HepG2 (cell line): ENCODE measurements at regions not wholly inside any gene's neighbourhood (a gene's known extent, or its start where the extent isn't known, plus 50 kb on each side); places are given as distances from the start of the nearest gene placed in this dataset.
A peak's percentile ranks its signal among the peaks of the same experiment; 100 is the strongest.

Experiments used
- ATAC-seq: fragments of 200-7000 bp; cut with Tn5 transposase; 3 replicates; pipeline ENCODE4 v1.9.1; 2020; ENCODE audit warnings: mild to moderate bottlenecking, moderate library complexity
- BruUV-seq: library from RNA; stranded (reverse); fragments of 400-500 nt; replicated peaks from 2 replicates; lab custom pipeline; 2021; lab: Mats Ljungman, UMichigan
- CTCF ChIA-PET: fragments of 300-600 bp; formaldehyde crosslinking; extraction: SDS; loops from one replicate; lab custom pipeline; 2021; ENCODE audit warnings: low total read pairs, inconsistent platforms, low intra/inter-chr PET ratio; lab: Yijun Ruan, JAX
- POLR2A ChIA-PET: fragments of 350-600 bp; sonication (Branson Sonifier 250); formaldehyde crosslinking; loops from one replicate; lab custom pipeline; 2020; ENCODE audit warnings: antibody characterized with exemption, inconsistent platforms; lab: Yijun Ruan, JAX
- DNase-seq: peaks from one replicate; pipeline ENCODE4 v3.0.0-alpha.2; 2015; ENCODE audit warnings: low spot score
- FAIRE-seq: peaks from 3 replicates; lab custom pipeline; 2011; peaks lifted over from hg19 to GRCh38; lab: Jason Lieb, UNC
- H2AFZ ChIP-seq: one replicate; pipeline ENCODE4 v1.6.1; 2011; ENCODE audit warnings: low read length, inconsistent platforms
- H3K27ac ChIP-seq: fragments of 300-600 bp; 3 replicates; pipeline ENCODE4 v1.8.0; 2011; ENCODE audit warnings: mixed run types, mild to moderate bottlenecking, mixed read lengths, low read length, inconsistent platforms; ENCODE audit not compliant: insufficient read depth; ENCODE audit errors: extremely low read length
- H3K27me3 ChIP-seq, 2 experiments: fragments of 200-600 bp in 1 of 2; 2 replicates in 1 of 2; 3 replicates in 1 of 2; pipeline versions ENCODE4 v1.6.0 to v1.8.0; 2011; ENCODE audit warnings: low read length in 2 of 2, mild to moderate bottlenecking in 2 of 2, moderate library complexity in 2 of 2, inconsistent platforms in 1 of 2; ENCODE audit not compliant: insufficient read depth in 2 of 2, control insufficient read depth in 1 of 2
- H3K36me3 ChIP-seq, 2 experiments: fragments of 200-600 bp in 1 of 2; replicated peaks in 1 of 2; 2 replicates in 1 of 2; 3 replicates in 1 of 2; pipeline versions ENCODE4 v1.5.1 to v1.8.0; 2011; ENCODE audit warnings: low read length in 2 of 2, inconsistent platforms in 1 of 2; ENCODE audit not compliant: insufficient read depth in 2 of 2, control insufficient read depth in 1 of 2
- H3K4me1 ChIP-seq: 2 replicates; pipeline ENCODE4 v1.5.1; 2012; ENCODE audit warnings: low read length, inconsistent platforms; ENCODE audit not compliant: insufficient read depth
- H3K4me2 ChIP-seq: 2 replicates; pipeline ENCODE4 v1.6.0; 2011; ENCODE audit warnings: low read depth, low read length, inconsistent platforms
- H3K4me3 ChIP-seq, 3 experiments: fragments of 200-600 bp in 1 of 3; sonication (generic), shearing (Covaris generic) in 1 of 3; replicated peaks in 1 of 3; 2 replicates each; pipeline ENCODE4 v1.5.1; 2011 to 2016; ENCODE audit warnings: low read length in 3 of 3, inconsistent platforms in 2 of 3, low read depth in 2 of 3, mild to moderate bottlenecking in 2 of 3, control low read depth in 1 of 3, mixed read lengths in 1 of 3; ENCODE audit not compliant: insufficient read depth in 1 of 3
- H3K79me2 ChIP-seq: one replicate; pipeline ENCODE4 v1.6.1; 2011; ENCODE audit warnings: low read length, inconsistent platforms; ENCODE audit not compliant: insufficient read depth
- H3K9ac ChIP-seq: 2 replicates; pipeline ENCODE4 v1.6.0; 2011; ENCODE audit warnings: mild to moderate bottlenecking, low read depth, low read length, inconsistent platforms; ENCODE audit not compliant: insufficient read depth
- H3K9me3 ChIP-seq: 2 replicates; pipeline ENCODE4 v1.5.1; 2012; ENCODE audit warnings: mild to moderate bottlenecking, low read length
- H4K20me1 ChIP-seq: 2 replicates; pipeline ENCODE4 v1.6.0; 2011; ENCODE audit warnings: inconsistent platforms, mild to moderate bottlenecking, low read length, moderate library complexity; ENCODE audit not compliant: insufficient read depth
- CEBPG ChIP-seq: IDR thresholded peaks from 2 replicates; pipeline ENCODE4 v1.6.1; 2016
- DMAP1 ChIP-seq: IDR thresholded peaks from 2 replicates; pipeline ENCODE4 v1.6.1; 2016
- FLYWCH1 ChIP-seq: sonication (generic); formaldehyde crosslinking; IDR thresholded peaks from 2 replicates; pipeline ENCODE4 v1.8.1; 2023; ENCODE audit warnings: mild to moderate bottlenecking, missing genetic modification reagents
- GRHL1 ChIP-seq: sonication (generic); formaldehyde crosslinking; conservative IDR thresholded peaks from 2 replicates; pipeline ENCODE4 v1.8.0; 2022; ENCODE audit warnings: missing genetic modification reagents
- MAF1 ChIP-seq: sonication (generic); formaldehyde crosslinking; IDR thresholded peaks from 2 replicates; pipeline ENCODE4 v1.5.0; 2020; ENCODE audit warnings: missing genetic modification reagents, borderline replicate concordance
- MXD3 ChIP-seq: IDR thresholded peaks from 2 replicates; pipeline ENCODE4 v1.6.1; 2016; ENCODE audit warnings: mild to moderate bottlenecking, missing biosample characterization, missing genetic modification reagents
- PHF20 ChIP-seq: sonication (generic); formaldehyde crosslinking; IDR thresholded peaks from 2 replicates; pipeline ENCODE4 v1.5.0; 2020; ENCODE audit warnings: mild to moderate bottlenecking, missing genetic modification reagents
- ZNF260 ChIP-seq: sonication (generic); formaldehyde crosslinking; IDR thresholded peaks from 2 replicates; pipeline ENCODE4 v1.4.0; 2020; ENCODE audit warnings: missing genetic modification reagents, low read depth, mild to moderate bottlenecking, borderline replicate concordance
- ZNF660 ChIP-seq: sonication (generic); formaldehyde crosslinking; IDR thresholded peaks from 2 replicates; pipeline ENCODE4 v1.5.1; 2020; ENCODE audit warnings: mild to moderate bottlenecking, low read depth, missing genetic modification reagents, borderline replicate concordance
- ZNF709 ChIP-seq: sonication (generic); formaldehyde crosslinking; IDR thresholded peaks from 2 replicates; pipeline ENCODE4 v1.5.0; 2020; ENCODE audit warnings: mild to moderate bottlenecking, missing genetic modification reagents
- ZSCAN30 ChIP-seq: sonication (generic); formaldehyde crosslinking; IDR thresholded peaks from 2 replicates; pipeline ENCODE4 v1.5.0; 2020; ENCODE audit warnings: mild to moderate bottlenecking, missing genetic modification reagents
- ZXDC ChIP-seq: sonication (generic); formaldehyde crosslinking; IDR thresholded peaks from 2 replicates; pipeline ENCODE4 v1.5.0; 2020; ENCODE audit warnings: mild to moderate bottlenecking, missing genetic modification reagents
- WGBS: methylation state at CpG from one replicate; pipeline ENCODE4 v1.1.6; 2017; ENCODE audit warnings: low lambda C conversion rate; 5-methylcytosine and 5-hydroxymethylcytosine counted together
- in situ Hi-C: cut with HindIII; loops from 2 replicates; pipeline ENCODE4 v1.10.0; 2017; ENCODE audit warnings: low pct_unique_long_range_greater_than_20kb; ENCODE audit not compliant: extremely low pct_ligation_motif_present
- intact Hi-C: fragments of 100-400 bp; cut with micrococcal nuclease; formaldehyde crosslinking; loops from one replicate; pipeline ENCODE4 v1.10.0; 2022; ENCODE audit not compliant: unreplicated experiment
- TF ChIP-seq, protein P1 (sequence below): sonication (generic); formaldehyde crosslinking; IDR thresholded peaks from 2 replicates; pipeline ENCODE4 v1.4.0; 2020; ENCODE audit warnings: missing genetic modification reagents
- TF ChIP-seq, protein P2 (sequence below): sonication (generic); formaldehyde crosslinking; IDR thresholded peaks from 2 replicates; pipeline ENCODE4 v1.4.0; 2020; ENCODE audit warnings: missing genetic modification reagents

GRCh38 chr9:129317179-129318011, 139.3 kb upstream of the IER5L start:
- no peaks in the 10 kb centered on the region for H3K9me3 ChIP-seq
- no peaks in the 10 kb centered on the region for H3K79me2 ChIP-seq
- peak; percentile 69 for DNase-seq
- H3K4me2 ChIP-seq, result peak overlapping the region; percentile 67
- 40% methylated on average over 11 of the region's 13 CpGs for WGBS
- no TSS peak for BruUV-seq
- peak; percentile 91 for FAIRE-seq
- no peaks in the 10 kb centered on the region for H4K20me1 ChIP-seq
- intact Hi-C loops (loop anchor here (1.0 kb wide), 1 partner anchor 17 kb away; no protein-coding TSS in a partner anchor), in situ Hi-C loops (no loop called here)
- H3K36me3 ChIP-seq, result no peaks in the 10 kb centered on the region
- POLR2A ChIA-PET, result interaction anchor here (0.6 to 7.5 kb wide), 9 partner anchors 9 to 280 kb away, joined by 3 to 59 read pairs (median 4); partner anchors contain the start of gene IER5L
- peak overlapping the region; percentile 35; the same call in 1 of the 2 replicates for H3K9ac ChIP-seq
- peaks cover 0 to 5% of the 10 kb centered on the region in 2 experiments; a peak in 2 of 5 replicates for H3K27me3 ChIP-seq
- H2AFZ ChIP-seq, result peak overlapping the region; percentile 81
- CTCF ChIA-PET, result no interaction called here
- peak overlapping the region; percentile 60 for H3K27ac ChIP-seq
- H3K4me3 ChIP-seq, result peak overlapping the region in 2 of 3 experiments; percentile 8 to 48; a peak in 3 of 6 replicates
- H3K4me1 ChIP-seq, result peaks cover 91% of the 10 kb centered on the region
- peak; percentile 83 for ATAC-seq
- no peak for TF ChIP-seq ZXDC (CRISPR knock-in tag)
- no peak for TF ChIP-seq MAF1 (CRISPR knock-in tag)
- peak; percentile 40; the same call in 1 of the 2 replicates for TF ChIP-seq CEBPG (CRISPR knock-in tag)
- TF ChIP-seq, protein P1, sequence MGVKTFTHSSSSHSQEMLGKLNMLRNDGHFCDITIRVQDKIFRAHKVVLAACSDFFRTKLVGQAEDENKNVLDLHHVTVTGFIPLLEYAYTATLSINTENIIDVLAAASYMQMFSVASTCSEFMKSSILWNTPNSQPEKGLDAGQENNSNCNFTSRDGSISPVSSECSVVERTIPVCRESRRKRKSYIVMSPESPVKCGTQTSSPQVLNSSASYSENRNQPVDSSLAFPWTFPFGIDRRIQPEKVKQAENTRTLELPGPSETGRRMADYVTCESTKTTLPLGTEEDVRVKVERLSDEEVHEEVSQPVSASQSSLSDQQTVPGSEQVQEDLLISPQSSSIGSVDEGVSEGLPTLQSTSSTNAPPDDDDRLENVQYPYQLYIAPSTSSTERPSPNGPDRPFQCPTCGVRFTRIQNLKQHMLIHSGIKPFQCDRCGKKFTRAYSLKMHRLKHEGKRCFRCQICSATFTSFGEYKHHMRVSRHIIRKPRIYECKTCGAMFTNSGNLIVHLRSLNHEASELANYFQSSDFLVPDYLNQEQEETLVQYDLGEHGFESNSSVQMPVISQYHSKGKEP (CRISPR knock-in tag), result no peak
- no peak for TF ChIP-seq GRHL1 (CRISPR knock-in tag)
- peak; percentile 41; the same call in 1 of the 2 replicates for TF ChIP-seq PHF20
- TF ChIP-seq MXD3 (CRISPR knock-in tag), result no peak
- no peak for TF ChIP-seq ZNF260 (CRISPR knock-in tag)
- no peak for TF ChIP-seq ZSCAN30 (CRISPR knock-in tag)
- TF ChIP-seq FLYWCH1, result no peak
- no peak for TF ChIP-seq ZNF709 (CRISPR knock-in tag)
- no peak for TF ChIP-seq ZNF660
- TF ChIP-seq DMAP1 (CRISPR knock-in tag), result peak; percentile 7; the same call in 1 of the 2 replicates
- TF ChIP-seq, protein P2, sequence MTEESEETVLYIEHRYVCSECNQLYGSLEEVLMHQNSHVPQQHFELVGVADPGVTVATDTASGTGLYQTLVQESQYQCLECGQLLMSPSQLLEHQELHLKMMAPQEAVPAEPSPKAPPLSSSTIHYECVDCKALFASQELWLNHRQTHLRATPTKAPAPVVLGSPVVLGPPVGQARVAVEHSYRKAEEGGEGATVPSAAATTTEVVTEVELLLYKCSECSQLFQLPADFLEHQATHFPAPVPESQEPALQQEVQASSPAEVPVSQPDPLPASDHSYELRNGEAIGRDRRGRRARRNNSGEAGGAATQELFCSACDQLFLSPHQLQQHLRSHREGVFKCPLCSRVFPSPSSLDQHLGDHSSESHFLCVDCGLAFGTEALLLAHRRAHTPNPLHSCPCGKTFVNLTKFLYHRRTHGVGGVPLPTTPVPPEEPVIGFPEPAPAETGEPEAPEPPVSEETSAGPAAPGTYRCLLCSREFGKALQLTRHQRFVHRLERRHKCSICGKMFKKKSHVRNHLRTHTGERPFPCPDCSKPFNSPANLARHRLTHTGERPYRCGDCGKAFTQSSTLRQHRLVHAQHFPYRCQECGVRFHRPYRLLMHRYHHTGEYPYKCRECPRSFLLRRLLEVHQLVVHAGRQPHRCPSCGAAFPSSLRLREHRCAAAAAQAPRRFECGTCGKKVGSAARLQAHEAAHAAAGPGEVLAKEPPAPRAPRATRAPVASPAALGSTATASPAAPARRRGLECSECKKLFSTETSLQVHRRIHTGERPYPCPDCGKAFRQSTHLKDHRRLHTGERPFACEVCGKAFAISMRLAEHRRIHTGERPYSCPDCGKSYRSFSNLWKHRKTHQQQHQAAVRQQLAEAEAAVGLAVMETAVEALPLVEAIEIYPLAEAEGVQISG (CRISPR knock-in tag), result peak; percentile 77
